ENCODE measurements at regions not wholly inside any gene's neighbourhood (a gene's known extent, or its start where the extent isn't known, plus 50 kb on each side); places are given as distances from the start of the nearest gene placed in this dataset.

- H3K27ac ChIP-seq: no peak overlapping the region
- TF ChIP-seq CTCF (conservative IDR thresholded peaks at IDR 0.05): no peak
Observed at GRCh38 chr9:108544866-108545265, 310.9 kb downstream of the ACTL7B start.

- H3K27ac ChIP-seq: no peak overlapping the region
- TF ChIP-seq CTCF (conservative IDR thresholded peaks at IDR 0.05): no peak
Observed at GRCh38 chr9:108543251-108543778, 312.5 kb downstream of the ACTL7B start.

GRCh38 chr9:108537756-108538155, 318.0 kb downstream of the ACTL7B start:
- no peak for TF ChIP-seq CTCF (conservative IDR thresholded peaks at IDR 0.05)

GRCh38 chr9:108536836-108537601, 318.8 kb downstream of the ACTL7B start:
- no peak for TF ChIP-seq CTCF (conservative IDR thresholded peaks at IDR 0.05)

More at GRCh38 chr9:108537756-108538155, 318.0 kb downstream of the ACTL7B start:
- no peak overlapping the region for H3K27ac ChIP-seq

GRCh38 chr9:108535526-108535925, 320.3 kb downstream of the ACTL7B start:
- peak; percentile 67 for TF ChIP-seq CTCF (conservative IDR thresholded peaks at IDR 0.05)
- no peak overlapping the region for H3K27ac ChIP-seq

More at GRCh38 chr9:108536836-108537601, 318.8 kb downstream of the ACTL7B start:
- H3K27ac ChIP-seq: no peak overlapping the region

- no peak overlapping the region for H3K27ac ChIP-seq
- TF ChIP-seq CTCF (conservative IDR thresholded peaks at IDR 0.05): no peak
Observed at GRCh38 chr9:108534741-108535140, 321.0 kb downstream of the ACTL7B start.

GRCh38 chr9:108530141-108530540, 325.6 kb downstream of the ACTL7B start:
- H3K27ac ChIP-seq: no peak overlapping the region
- TF ChIP-seq CTCF (conservative IDR thresholded peaks at IDR 0.05): no peak
